Stimulated activated naive B cell treated with anti-CD40 and anti-IgM and Interleukin-4, amounts not matched to agents 10 μg/mL and 1 μg/mL and 100 μg/mL, for 72 hours (primary cell): ENCODE measurements at regions not wholly inside any gene's neighbourhood (a gene's known extent, or its start where the extent isn't known, plus 50 kb on each side); places are given as distances from the start of the nearest gene placed in this dataset.

Source experiments
- ATAC-seq, 2 donors: fragments of 150-1000 bp; cut with Tn5 transposase; replicated peaks; 2 replicates each; pipeline ENCODE4 v1.10.0; 2021; ENCODE audit warnings: moderate library complexity in 1 of 2
- DNase-seq: peaks from one replicate; pipeline ENCODE4 v3.0.0; 2021
- H3K27ac Mint-ChIP-seq: one replicate; pipeline ENCODE4 v1.8.0; 2022; ENCODE audit warnings: mild to moderate bottlenecking, mixed read lengths
- H3K27me3 Mint-ChIP-seq, 2 donors: one replicate each; pipeline ENCODE4 v1.8.0; 2022; ENCODE audit warnings: mixed read lengths in 2 of 2
- H3K36me3 Mint-ChIP-seq, 2 donors: one replicate each; pipeline ENCODE4 v1.8.0; 2022; ENCODE audit warnings: mixed read lengths in 2 of 2, mild to moderate bottlenecking in 1 of 2
- H3K4me1 Mint-ChIP-seq, 2 donors: one replicate each; pipeline ENCODE4 v1.8.0; 2022; ENCODE audit warnings: mixed read lengths in 2 of 2, mild to moderate bottlenecking in 1 of 2
- H3K4me3 Mint-ChIP-seq, 2 donors: one replicate each; pipeline ENCODE4 v1.8.0; 2022; ENCODE audit warnings: mild to moderate bottlenecking in 2 of 2, mixed read lengths in 2 of 2, moderate library complexity in 1 of 2
- H3K9me3 Mint-ChIP-seq, 2 donors: one replicate each; pipeline ENCODE4 v1.8.0; 2022; ENCODE audit warnings: mixed read lengths in 2 of 2, mild to moderate bottlenecking in 1 of 2

GRCh38 chr6:48840896-48841295, 622.2 kb downstream of the MMUT start:
- Mint-ChIP-seq H3K36me3 (no peaks in the 10 kb centered on the region), H3K27me3 (no peaks in the 10 kb centered on the region), H3K4me3 (no peak overlapping the region), H3K9me3 (peaks cover 19 to 21% of the 10 kb centered on the region in 2 donors), H3K4me1 (no peaks in the 10 kb centered on the region), H3K27ac (no peak overlapping the region)
- ATAC-seq, result no peak
- DNase-seq, result no peak

DNA sequence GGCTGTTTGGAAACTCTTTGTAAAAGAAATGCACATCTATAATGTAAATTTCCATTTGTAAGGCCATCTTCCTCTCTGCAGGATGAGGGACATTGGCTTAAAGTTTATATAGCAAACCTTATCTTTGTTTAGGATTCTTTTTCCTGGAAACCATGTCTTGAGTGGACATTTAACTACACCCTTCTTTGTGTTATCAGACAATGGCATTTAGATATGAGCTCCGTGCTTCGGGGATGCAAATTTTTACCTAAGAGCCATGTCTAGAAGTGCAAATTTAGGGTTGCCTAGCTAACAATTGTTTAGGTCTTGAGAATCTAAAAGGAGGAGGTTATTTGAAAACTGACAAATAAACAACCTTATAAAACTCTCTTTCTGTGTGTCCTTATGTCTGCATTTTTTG, 623.8 kb downstream of the MMUT start:
- no peaks in the 10 kb centered on the region for H3K4me1 Mint-ChIP-seq
- no peak overlapping the region for H3K27ac Mint-ChIP-seq
- no peaks in the 10 kb centered on the region for H3K36me3 Mint-ChIP-seq

DNA sequence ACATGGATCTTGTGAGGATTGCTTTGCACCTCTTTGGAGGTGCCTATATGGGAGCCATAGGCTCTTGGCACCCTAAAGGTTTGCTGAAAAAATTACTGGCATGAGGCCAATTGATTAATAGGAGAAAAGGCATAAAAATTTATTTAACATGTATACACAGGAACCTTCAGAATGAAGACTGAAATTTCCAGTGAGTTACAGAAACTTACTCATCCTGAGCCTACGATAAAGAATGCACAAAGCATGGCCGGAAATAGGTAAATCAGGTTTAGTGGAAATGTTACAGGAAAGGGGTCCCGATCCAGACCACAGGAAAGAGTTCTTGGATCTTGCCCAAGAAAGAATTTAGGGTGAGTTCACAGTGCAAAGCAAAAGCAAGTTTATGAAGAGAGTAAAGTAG, 625.3 kb downstream of the MMUT start:
- no peak for ATAC-seq
- H3K36me3 Mint-ChIP-seq, result no peaks in the 10 kb centered on the region
- H3K9me3 Mint-ChIP-seq, result peaks cover 21% of the 10 kb centered on the region in 2 donors

More for the DNA sequence above, 623.8 kb downstream of the MMUT start:
- no peak for ATAC-seq
- no peak for DNase-seq
- Mint-ChIP-seq H3K9me3 (peaks cover 21% of the 10 kb centered on the region in 2 donors), H3K4me3 (no peak overlapping the region), H3K27me3 (no peaks in the 10 kb centered on the region)

DNA sequence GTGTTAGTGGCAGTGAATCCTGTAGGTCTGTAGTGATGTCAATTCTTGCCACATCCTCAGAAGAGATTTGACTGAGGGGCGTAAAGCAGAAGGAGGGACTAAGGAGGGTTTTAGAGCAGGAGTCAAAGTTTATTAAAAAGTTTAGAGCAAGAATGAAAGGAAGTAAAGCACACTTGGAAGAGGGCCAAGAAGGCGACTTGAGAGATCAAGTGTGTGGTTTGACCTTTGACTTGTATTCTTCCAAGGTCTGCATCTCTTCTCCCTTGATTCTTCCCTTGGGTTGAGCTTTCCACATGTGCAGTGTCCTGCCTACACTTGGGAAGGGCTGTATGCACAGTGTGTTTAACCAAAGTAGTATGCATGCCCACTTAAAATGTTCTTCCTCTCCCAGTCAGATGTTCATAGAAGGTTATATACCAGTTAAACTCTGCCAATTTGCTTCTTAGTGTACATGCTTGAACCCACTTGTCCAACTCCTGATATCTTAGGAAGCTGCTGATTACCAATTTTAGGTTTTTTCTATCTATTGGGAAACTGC, 627.6 kb downstream of the MMUT start:
- H3K4me1 Mint-ChIP-seq, result no peaks in the 10 kb centered on the region

More for the DNA sequence above, 625.3 kb downstream of the MMUT start:
- Mint-ChIP-seq H3K4me3 (no peak overlapping the region), H3K27ac (no peak overlapping the region), H3K4me1 (no peaks in the 10 kb centered on the region), H3K27me3 (no peaks in the 10 kb centered on the region)
- no peak for DNase-seq

DNA sequence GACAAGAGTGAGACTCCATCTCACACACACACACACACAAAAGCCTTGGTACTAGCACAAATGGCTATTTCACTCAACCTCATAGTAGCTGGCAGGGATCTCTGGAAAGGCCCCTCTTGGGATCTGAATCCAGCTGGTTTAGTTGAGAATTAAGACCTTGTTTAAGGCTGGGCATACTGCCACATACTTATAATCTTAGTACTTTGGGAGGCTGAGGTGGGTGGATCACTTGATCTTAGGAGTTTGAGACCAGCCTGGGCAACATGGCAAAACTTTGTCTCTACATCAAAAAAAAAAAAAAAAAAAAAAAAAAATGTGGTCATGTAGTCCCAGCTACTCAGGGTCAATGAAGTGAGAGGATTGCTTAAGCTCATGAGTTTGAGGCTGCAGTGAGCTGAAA, 628.3 kb downstream of the MMUT start:
- Mint-ChIP-seq H3K27me3 (no peaks in the 10 kb centered on the region), H3K36me3 (no peaks in the 10 kb centered on the region), H3K4me1 (no peaks in the 10 kb centered on the region), H3K27ac (no peak overlapping the region), H3K4me3 (no peak overlapping the region), H3K9me3 (peaks cover 0 to 8% of the 10 kb centered on the region in 2 donors)
- no peak for ATAC-seq
- no peak for DNase-seq

More for the DNA sequence above, 627.6 kb downstream of the MMUT start:
- Mint-ChIP-seq H3K4me3 (no peak overlapping the region), H3K9me3 (peaks cover 6 to 8% of the 10 kb centered on the region in 2 donors), H3K27me3 (no peaks in the 10 kb centered on the region), H3K27ac (no peak overlapping the region), H3K36me3 (no peaks in the 10 kb centered on the region)
- ATAC-seq (no peak), DNase-seq (no peak)

- Mint-ChIP-seq H3K36me3 (no peaks in the 10 kb centered on the region), H3K4me3 (no peak overlapping the region), H3K9me3 (peaks cover 0 to 5% of the 10 kb centered on the region in 2 donors), H3K27ac (no peak overlapping the region), H3K4me1 (no peaks in the 10 kb centered on the region), H3K27me3 (no peaks in the 10 kb centered on the region)
- ATAC-seq (no peak), DNase-seq (no peak)
These were observed 629.1 kb downstream of the MMUT start for GRCh38 chr6:48833916-48834315.

DNA sequence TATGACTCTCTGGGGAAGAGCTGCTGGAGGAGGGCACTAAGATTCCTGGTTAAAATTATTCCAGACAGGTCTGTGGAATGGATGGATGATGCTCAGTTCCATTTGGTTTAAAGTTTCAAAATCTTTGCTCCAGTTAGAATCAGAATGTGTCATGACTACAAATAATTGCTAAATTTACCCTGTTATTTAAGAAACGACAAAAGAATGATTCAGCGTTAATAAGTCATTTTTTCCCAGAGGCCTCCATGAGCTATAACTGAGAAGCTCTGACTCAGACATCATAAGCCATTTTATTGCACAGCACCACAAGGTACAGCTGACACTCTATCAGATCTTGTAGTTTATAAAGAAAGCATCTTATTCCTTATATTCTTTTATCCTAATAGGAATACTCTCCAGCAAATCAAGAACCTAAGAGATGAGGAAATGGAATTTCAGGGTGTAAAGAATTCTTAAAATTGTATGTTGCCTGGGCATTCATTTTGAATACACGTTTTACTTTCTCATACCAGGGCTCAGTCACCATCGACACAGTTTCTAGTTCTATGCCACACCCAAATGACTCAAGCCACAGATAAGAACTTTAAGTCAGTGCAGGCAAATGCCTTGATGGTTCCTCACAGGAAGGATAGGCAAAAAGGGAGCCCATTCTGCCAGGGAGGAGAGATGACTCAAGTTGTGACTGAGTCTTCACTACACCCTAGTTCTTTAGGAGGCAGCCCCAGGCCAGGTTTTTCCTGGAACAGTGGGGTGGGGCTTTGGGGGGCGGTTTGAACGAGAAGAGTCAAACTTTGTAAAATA, 636.0 kb downstream of the MMUT start:
- Mint-ChIP-seq H3K4me1 (no peaks in the 10 kb centered on the region), H3K9me3 (peaks cover 3% of the 10 kb centered on the region in 2 donors), H3K27ac (no peak overlapping the region), H3K36me3 (no peaks in the 10 kb centered on the region), H3K4me3 (no peak overlapping the region), H3K27me3 (no peaks in the 10 kb centered on the region)
- DNase-seq, result no peak
- no peak for ATAC-seq

DNA sequence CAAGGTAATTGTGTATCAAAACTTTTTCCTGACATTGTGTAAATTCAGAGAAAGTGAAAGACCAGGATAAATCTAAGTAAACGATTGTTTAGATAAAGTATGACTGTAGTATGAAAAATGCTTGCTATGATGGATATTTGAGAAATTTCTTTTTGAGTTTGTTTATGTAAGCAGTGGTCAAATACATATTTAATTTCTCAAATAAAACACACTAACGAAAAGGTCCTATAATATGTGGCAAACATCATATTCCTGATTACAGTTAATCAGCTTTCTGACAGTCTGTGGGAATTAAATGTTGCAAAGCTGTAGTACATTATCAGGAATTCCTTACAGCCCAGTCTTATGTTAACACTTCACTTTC, 636.9 kb downstream of the MMUT start:
- Mint-ChIP-seq H3K9me3 (peaks cover 3% of the 10 kb centered on the region in 2 donors), H3K4me1 (no peaks in the 10 kb centered on the region), H3K36me3 (no peaks in the 10 kb centered on the region), H3K27ac (no peak overlapping the region), H3K27me3 (no peaks in the 10 kb centered on the region), H3K4me3 (no peak overlapping the region)
- DNase-seq, result no peak
- no peak for ATAC-seq

DNA sequence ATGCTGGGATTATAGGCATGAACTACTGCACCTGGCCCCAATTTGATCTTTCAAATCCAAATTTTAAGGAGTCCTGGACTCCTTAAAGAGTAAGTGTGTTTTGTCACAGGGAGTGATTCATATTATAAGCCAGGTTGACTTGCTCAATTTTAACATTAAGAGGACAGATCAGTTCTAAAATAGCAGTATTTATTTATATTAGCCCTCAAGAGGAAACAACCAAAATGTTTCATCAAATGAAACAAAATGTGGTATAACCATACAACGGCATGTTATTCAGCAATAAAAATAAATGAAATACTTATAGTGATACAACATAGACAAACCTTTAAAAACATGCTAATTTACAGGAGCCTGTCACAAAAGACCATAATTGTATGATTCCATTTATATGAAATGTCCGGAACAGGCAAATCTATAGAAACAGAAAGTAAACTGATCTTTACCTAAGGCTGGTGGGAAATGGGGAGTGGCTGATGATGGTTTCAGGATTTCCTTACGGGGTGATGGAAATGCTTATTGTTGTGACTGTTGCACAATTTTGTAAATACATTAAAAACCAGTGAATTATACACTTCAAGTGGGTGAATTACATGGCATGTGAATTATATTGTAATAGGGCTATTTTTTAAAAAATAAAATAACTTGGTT, 637.4 kb downstream of the MMUT start:
- no peak overlapping the region for H3K27ac Mint-ChIP-seq
- H3K27me3 Mint-ChIP-seq, result no peaks in the 10 kb centered on the region
- no peak for ATAC-seq
- H3K9me3 Mint-ChIP-seq, result peaks cover 3% of the 10 kb centered on the region in 2 donors
- no peak for DNase-seq
- H3K4me3 Mint-ChIP-seq, result no peak overlapping the region
- no peaks in the 10 kb centered on the region for H3K36me3 Mint-ChIP-seq
- H3K4me1 Mint-ChIP-seq, result no peaks in the 10 kb centered on the region

DNA sequence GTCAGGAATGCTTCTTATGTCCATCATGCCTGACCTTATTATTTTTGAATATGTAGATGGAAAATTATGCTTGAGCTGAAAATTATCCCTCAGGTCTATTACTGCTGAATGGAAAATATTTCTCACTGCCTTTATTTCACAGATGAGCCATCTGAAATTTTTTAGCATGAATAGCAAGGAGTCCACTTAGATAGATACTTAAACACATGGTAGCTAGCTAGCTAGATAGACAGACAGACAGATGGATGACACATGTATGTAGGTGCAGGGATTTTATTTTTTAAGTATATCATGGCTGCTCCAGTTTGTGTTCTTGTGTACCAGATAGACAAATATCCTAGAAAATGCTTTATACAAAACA, 645.0 kb downstream of the MMUT start:
- no peak for ATAC-seq
- H3K4me3 Mint-ChIP-seq, result no peak overlapping the region
- H3K9me3 Mint-ChIP-seq, result peaks cover 0 to 5% of the 10 kb centered on the region in 2 donors

GRCh38 chr6:48817333-48818051, 645.6 kb downstream of the MMUT start:
- Mint-ChIP-seq H3K36me3 (no peaks in the 10 kb centered on the region), H3K4me1 (no peaks in the 10 kb centered on the region), H3K27me3 (no peaks in the 10 kb centered on the region), H3K27ac (no peak overlapping the region), H3K4me3 (no peak overlapping the region), H3K9me3 (peaks cover 0 to 5% of the 10 kb centered on the region in 2 donors)
- DNase-seq (no peak), ATAC-seq (no peak)

More for the DNA sequence above, 645.0 kb downstream of the MMUT start:
- Mint-ChIP-seq H3K36me3 (no peaks in the 10 kb centered on the region), H3K27me3 (no peaks in the 10 kb centered on the region), H3K27ac (no peak overlapping the region), H3K4me1 (no peaks in the 10 kb centered on the region)
- DNase-seq, result no peak

DNA sequence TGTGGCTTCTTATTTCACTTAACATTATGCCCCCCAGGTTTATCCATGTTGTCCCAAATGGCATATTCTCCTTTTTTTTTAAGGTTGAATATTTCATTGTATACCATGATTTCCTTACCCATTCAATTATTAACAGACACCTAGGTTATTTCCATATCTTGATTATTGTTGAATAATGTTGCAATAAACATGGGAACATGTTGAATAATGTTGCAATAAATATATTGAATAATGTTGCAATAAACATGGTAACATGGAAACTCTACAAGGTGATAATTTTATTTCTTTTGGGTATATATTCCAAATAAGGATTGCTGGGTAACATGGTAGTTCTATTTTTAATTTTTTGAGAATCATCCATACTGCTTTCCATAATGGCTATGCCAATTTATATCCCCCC, 648.1 kb downstream of the MMUT start:
- Mint-ChIP-seq H3K9me3 (peaks cover 0 to 5% of the 10 kb centered on the region in 2 donors), H3K36me3 (no peaks in the 10 kb centered on the region), H3K4me3 (no peak overlapping the region), H3K4me1 (no peaks in the 10 kb centered on the region), H3K27ac (no peak overlapping the region), H3K27me3 (no peaks in the 10 kb centered on the region)
- DNase-seq, result no peak
- no peak for ATAC-seq

- peaks cover 0 to 1% of the 10 kb centered on the region in 2 donors for H3K9me3 Mint-ChIP-seq
- DNase-seq (no peak), ATAC-seq (no peak)
- H3K4me3 Mint-ChIP-seq, result no peak overlapping the region
- no peak overlapping the region for H3K27ac Mint-ChIP-seq
- no peaks in the 10 kb centered on the region for H3K27me3 Mint-ChIP-seq
- H3K36me3 Mint-ChIP-seq, result no peaks in the 10 kb centered on the region
- no peaks in the 10 kb centered on the region for H3K4me1 Mint-ChIP-seq
These were observed 649.2 kb downstream of the MMUT start for GRCh38 chr6:48813836-48814235.

- Mint-ChIP-seq H3K4me3 (no peak overlapping the region), H3K36me3 (no peaks in the 10 kb centered on the region), H3K4me1 (no peaks in the 10 kb centered on the region), H3K27ac (no peak overlapping the region), H3K9me3 (peaks cover 1 to 6% of the 10 kb centered on the region in 2 donors), H3K27me3 (no peaks in the 10 kb centered on the region)
- DNase-seq (no peak), ATAC-seq (no peak)
These were observed 653.4 kb downstream of the MMUT start for GRCh38 chr6:48809700-48810099.
